ACHN (cell line): ENCODE measurements at regions not wholly inside any gene's neighbourhood (a gene's known extent, or its start where the extent isn't known, plus 50 kb on each side); places are given as distances from the start of the nearest gene placed in this dataset.
"Not testable (repeated sequence)": the region's sequence is repeated elsewhere in the genome, so short reads cannot be mapped to it uniquely, and the experiment has no call there.

ENCODE experiments used
- DNase-seq: peaks from one replicate; pipeline ENCODE4 v3.0.0-alpha.2; 2015
- in situ Hi-C: cut with HindIII; loops from 2 replicates; pipeline ENCODE4 v1.10.0; 2017; ENCODE audit warnings: low sequenced_read_pairs, low pct_ligation_motif_present, low pct_unique_long_range_greater_than_20kb

DNA sequence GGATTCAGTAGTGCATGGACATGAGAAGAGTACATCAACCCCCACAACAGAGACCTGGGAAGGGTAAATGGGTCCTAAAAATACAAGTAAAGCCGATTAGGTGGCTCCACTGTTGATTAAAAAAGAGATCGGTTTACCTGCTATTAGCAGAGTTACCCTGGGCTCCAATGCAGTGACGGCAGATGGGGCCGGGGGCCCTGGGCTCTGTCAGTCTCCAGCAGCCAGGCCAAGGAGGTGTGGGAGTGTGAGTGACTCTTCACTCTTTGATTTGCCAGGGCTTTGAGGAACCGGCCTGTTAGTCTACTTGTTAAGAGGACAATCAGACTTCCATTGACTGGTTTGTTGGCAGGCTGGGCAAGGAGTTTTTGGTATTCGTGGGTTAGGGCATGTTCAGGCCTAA lies 1368.7 kb downstream of the UQCRFS1 start:
- in situ Hi-C loops = no loop called here
- no peak for DNase-seq

DNA sequence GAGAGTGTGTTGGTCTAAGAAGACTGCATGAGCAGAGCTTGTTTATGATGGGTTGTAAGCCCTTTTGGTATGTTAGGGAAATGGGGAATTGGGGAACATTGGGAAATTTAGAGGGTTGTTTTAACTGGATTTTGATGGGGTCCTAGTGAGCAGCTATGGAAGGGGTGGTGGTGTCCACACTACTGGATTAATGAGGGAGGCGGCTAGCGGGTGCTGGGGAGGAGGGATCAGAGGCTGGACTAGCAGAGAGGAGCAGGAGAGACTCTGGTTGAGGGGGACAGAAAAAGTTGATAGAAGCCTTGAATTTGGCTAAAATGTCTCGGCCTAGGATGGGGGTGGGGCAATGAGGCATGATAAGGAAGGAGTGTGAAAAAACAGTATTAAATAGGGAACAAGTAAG lies 1369.1 kb downstream of the UQCRFS1 start:
- in situ Hi-C loops = no loop called here
- DNase-seq = no peak

DNA sequence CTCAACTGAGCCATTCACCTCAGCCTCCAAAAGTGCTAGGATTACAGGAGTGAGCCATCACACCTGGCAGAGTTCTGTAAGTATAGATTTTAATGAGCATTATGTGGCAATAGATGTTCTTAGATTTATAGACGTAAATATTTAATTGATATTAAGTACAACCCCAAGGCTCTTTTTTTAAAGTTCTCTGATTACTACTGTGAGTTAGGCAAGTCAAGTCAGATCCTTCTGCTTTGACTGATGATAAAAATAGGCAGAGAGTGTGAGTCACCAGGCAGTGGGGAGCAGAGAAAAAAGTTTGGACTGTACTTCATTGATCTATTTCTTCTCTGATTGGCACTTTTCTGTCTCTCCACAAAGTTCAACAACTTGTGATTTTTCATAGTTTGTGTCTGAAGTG lies 1379.9 kb downstream of the UQCRFS1 start:
- in situ Hi-C loops = no loop called here
- no peak for DNase-seq

DNA sequence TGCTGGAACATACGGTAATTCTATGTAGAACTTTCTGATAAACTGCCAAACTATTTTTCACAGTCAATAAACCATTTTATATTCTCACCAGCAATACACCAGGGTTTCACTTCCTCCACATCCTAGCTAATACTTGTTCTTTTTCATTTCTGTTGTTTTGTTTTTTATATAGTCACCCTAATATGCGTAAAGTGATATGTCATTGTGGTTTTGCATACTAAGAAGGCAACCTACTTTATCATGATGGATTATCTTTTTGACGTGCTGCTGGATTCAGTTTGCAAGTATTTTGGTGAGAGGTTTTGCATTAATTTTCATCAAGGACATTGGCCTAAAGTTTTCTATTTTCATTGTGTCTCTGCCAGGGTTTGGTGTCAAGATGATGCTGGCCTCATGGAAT lies 1384.1 kb downstream of the UQCRFS1 start:
- no peak for DNase-seq
- in situ Hi-C loops = no loop called here

DNA sequence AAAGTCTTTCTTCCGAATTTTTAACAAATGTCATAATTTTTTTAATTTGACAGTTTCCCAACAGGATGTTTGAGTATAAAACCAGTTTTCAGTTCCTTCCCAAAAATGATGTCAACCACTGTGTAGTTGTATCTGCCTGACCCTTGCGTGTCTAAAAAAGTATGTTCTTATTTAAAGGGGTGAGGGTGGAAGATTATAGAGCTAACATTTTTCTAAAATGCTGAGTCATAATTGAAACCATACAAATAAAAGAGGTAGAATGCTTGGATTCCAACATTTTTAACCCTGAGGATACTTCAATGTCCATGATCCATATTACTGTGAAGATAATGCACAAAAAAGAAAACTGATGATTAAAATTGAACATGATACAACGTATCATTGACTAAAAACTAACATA lies 1388.8 kb downstream of the UQCRFS1 start:
- in situ Hi-C loops = no loop called here
- DNase-seq = no peak

DNA sequence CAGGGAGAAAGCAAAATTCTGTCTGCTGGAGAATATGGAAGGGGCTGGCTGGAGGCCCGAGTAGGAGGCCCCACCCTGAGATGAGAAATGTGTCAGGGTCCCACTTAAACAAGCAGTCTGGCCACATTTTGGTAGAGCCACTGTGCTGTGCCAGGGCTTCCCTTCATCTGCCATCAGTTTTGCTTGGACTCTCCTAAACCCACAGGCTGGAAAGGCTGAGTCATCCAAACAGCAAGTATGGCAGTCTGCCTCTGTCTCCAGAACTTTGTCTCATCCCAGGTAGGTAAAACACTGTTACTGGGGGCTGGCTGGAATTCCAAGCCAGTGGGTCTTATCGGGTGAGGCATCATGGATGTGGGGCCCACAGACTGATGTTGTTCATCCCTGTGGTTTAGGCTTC lies 1390.6 kb downstream of the UQCRFS1 start:
- in situ Hi-C loops = no loop called here
- no peak for DNase-seq

DNA sequence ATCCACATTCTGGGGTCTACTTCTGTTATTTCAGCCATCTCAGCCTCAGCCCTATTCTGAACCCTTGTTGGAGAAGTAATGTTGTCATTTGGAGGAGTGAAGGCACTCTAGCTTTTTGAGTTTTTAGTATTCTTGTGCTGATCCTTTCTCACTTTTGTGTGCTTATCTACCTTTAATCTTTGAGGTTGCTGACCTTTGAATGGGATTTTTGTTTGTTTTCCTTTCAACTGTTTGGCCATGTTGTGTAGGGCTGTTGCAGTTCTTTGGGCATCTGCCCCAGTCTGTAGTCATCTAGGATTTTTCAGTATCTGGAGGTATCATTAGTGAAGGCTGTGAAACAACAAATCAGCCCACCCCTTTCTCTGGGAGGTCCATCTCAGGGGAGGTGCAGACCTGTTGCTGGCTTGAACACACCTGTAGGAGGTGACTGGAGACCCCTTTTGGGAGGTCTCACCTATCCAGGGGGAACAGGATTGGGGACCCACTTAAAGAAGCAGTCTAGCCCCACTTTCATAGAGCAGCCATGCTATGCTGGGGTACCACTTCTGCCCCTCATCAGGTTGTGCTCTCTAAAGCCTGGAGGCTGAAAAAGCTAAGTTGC lies 1391.4 kb downstream of the UQCRFS1 start:
- in situ Hi-C loops = no loop called here

DNA sequence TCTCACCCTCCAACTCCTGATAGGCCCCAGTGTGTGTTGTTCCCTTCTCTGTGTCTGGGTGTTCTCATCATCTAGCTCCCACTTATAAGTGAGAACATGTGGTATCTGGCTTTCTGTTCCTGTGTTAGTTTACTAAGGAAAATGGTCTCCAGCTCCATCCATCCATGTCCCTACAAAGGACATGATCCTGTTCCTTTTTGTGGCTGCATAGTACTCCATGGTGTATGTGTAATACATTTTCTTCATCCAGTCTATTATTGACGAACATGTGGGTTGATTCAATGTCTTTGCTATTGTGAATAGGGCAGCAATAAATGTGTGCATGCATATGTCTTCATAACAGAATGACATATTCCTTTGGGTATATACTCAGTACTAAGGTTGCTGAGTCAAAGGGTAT lies 1397.0 kb downstream of the UQCRFS1 start:
- DNase-seq = no peak
- in situ Hi-C loops = no loop called here

More for the DNA sequence above, 1391.4 kb downstream of the UQCRFS1 start:
- no peak for DNase-seq

DNA sequence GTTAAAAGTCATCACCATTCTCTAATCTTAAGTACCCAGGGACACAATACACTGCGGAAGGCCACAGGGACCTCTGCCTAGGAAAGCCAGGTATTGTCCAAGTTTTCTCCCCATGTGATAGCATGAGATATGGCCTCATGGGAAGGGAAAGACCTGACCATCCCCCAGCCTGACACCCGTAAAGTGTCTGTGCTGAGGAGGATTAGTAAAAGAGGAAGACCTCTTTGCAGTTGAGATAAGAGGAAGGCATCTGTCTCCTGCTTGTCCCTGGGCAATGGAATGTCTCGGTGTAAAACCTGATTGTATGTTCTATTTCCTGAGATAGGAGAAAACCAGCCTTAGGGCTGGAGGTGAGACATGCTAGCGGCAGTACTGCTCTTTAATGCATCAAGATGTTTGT lies 1398.1 kb downstream of the UQCRFS1 start:
- in situ Hi-C loops, DNase-seq: not testable (repeated sequence)

DNA sequence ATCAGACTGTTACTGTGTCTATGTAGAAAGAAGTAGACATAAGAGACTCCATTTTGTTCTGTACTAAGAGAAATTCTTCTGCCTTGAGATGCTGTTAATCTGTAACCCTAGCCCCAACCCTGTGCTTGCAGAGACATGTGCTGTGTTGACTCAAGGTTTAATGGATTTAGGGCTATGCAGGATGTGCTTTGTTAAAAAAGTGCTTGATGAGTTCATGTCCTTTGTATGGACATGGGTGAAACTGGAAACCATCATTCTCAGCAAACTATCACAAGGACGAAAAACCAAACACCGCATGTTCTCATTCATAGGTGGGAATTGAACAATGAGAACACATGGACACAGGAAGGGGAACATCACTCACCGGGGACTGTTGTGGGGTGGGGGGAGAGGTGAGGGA lies 1398.7 kb downstream of the UQCRFS1 start:
- in situ Hi-C loops, DNase-seq: not testable (repeated sequence)

DNA sequence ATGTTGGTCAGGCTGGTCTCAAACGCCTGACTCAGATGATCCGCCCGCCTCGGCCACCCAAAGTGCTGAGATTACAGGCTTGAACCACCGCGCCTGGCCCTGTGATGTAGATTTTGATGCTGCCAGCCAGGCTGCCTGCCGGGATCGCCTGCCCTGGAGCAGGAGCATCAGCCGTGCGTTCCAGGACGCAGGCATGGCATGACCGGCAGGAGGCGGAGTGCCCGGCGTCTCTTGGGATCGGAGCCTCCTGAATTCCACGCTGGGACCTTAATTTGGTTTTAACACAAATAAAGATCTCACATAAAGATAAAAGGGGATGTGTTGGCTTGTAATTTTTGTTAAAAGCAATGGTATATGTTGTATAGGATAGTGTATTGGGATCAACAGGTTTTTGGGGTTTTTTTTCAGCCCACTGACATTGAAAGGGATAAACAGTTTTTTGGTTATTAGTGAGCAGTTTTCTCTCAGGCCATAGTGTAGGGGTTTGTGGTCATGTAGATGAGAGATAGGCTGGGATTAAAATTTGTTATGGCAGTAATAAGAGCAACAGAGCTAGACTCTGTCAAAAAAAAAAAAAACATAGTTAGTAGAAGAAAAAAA lies 1406.4 kb downstream of the UQCRFS1 start:
- in situ Hi-C loops = no loop called here
- DNase-seq = no peak

DNA sequence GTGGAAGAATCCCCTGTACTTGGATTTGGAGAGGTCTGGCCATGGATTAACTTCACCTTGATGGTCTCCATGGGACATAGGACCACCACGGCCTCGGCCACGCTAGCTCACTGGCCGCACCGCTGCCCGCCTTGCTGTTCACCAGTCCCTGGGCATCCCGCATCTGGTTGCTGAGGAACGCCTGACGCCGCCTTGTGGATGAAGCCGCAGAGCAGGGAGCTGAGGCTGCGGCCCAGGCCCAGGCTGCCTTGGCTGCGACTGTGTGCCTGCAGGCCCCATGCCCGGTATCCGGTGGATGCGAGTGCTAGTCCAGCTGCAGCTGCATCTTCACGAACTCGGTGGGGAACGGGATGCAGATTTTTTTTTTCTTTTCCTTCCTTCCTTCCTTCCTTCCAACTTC lies 1407.1 kb downstream of the UQCRFS1 start:
- DNase-seq = no peak
- in situ Hi-C loops = no loop called here

DNA sequence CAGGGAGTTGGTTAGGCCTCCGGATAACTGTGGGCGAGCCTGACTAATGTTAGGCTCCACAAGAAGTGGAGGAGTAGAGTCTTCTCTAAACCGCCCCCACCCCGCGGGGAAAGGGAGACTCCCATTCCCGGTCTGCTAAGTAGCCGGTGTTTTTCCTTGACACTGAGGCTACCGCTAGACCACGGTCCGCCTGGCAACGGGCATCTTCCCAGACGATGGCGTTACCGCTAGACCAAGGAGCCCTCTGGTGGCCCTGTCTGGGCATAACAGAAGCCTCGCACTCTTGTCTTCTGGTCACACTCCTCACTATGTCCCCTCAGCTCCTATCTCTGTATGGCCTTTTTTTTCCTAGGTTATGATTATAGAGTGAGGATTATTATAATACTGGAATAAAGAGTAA lies 1410.7 kb downstream of the UQCRFS1 start:
- in situ Hi-C loops, DNase-seq: not testable (repeated sequence)

DNA sequence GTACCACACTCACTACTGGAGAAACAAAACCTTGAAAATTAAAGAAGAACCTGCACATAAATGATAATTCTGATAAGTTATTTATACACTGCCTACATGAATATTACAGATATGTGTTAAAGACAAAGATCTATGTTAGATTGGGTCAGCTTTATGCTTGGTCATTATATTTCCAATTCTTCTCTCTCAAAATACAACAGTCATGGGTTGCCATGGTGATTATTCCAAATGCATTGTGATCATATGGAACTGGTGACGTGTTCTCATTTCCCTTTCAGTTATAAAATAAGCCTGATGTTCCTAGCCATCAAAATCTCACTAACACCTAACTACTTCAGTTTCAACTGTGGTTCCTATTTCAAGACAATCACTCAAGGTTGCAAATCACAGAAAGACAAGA lies 1416.4 kb downstream of the UQCRFS1 start:
- in situ Hi-C loops = no loop called here
- no peak for DNase-seq

DNA sequence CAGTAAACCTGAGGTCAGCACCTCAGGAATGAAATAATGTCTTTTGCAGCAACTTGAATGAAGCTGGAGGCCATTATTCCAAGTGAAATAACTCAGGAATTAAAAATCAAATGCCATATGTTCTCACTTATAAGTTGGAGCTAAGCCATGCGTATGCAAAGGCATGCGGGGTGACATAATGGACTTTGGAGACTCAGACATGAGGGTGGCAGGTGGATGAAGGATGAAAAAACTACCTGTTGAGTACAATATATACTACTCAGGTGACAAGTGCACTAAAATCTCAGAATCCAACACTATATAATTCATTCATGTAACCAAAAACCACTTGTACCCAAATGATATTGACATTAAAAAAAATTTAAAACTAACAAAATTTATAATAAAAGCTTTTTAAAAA lies 1416.9 kb downstream of the UQCRFS1 start:
- DNase-seq = no peak
- in situ Hi-C loops = no loop called here

DNA sequence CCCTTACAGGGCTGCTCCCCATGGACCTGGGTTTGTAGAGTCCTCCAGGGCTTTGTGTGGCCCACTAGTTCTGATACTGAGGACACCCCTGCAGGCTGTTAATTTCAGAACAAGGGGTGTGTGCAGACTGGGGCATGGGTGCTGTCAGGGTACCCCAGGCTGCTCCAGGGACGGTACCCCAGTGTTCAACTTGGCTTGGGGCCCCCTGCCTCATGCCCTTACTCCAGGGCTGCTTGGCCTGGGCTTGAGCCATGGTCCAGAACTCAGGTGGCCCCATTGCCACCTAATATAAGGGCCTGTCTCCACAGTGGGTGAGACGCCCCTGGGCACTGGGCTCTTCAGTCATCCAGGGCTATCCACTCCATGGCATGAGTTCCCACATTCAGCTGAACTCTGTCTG lies 1417.6 kb downstream of the UQCRFS1 start:
- no peak for DNase-seq
- in situ Hi-C loops = no loop called here

DNA sequence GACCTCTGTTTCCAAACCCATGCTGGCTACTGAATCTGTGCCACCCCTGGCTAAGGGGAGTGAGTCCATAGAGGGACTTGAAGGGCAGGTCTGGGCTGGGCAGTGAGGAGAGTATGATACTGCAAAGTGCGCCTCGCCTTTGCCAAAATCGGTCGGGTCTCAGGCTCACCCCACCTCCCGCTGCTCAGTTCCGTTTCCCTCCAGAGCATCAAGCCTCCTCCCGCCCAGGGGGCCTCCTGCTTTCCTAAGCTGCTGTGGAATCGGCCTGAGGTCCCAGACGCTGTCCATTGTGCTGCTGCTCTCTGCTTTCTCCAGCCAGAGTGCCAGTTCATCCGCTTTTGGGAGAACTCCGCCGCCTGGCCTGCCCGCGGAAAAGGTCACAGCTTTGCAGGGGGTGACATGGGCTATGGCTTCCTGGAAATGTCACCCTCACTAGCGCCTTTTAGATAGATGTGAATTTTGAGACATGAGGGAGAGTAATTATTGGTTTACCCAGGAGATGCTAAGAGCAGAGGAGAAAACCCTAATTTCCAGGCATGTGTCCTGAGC lies 1418.4 kb downstream of the UQCRFS1 start:
- DNase-seq = peak; percentile 52
- in situ Hi-C loops = no loop called here

DNA sequence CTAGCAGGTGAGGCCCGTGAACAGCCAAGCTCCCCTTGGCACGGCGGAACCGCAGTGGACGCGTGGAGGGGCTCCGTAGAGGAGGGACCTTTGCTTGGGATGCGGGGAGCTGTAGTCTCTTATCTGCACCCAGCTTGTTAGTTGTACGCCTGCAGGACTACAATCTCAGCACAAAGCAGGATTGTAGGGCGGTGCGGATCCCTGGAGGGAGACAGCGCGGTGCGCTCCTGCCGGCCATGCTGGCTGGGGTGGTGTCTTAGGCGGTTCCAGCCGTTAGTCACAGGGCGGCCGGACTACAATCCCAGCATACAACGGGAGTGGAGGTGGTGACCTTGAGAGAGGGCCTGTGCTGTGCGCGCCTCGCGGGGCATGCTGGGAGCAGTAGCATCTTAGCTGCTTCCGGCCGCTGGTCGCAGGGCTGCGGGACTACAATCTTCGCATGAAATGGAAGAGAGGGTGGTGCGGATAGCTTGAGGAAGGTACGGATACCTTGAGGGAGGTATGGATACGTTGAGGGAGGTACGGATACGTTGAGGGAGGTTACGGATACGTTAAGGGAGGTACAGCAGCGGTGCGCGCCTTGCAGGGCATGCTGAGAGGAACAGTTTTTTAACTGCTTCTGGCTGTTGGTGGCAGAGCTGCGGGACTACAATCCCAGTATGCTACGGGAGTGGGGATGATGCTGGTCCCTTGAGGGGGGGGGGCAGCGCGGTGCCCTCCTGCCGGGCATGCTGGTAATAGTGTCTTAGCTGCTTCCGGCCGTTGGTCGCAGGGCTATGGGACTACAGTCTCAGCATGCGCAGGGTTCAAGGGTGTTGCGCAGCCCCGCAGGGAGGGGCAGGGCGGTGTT lies 1419.1 kb downstream of the UQCRFS1 start:
- peak; percentile 92 for DNase-seq
- in situ Hi-C loops = no loop called here

DNA sequence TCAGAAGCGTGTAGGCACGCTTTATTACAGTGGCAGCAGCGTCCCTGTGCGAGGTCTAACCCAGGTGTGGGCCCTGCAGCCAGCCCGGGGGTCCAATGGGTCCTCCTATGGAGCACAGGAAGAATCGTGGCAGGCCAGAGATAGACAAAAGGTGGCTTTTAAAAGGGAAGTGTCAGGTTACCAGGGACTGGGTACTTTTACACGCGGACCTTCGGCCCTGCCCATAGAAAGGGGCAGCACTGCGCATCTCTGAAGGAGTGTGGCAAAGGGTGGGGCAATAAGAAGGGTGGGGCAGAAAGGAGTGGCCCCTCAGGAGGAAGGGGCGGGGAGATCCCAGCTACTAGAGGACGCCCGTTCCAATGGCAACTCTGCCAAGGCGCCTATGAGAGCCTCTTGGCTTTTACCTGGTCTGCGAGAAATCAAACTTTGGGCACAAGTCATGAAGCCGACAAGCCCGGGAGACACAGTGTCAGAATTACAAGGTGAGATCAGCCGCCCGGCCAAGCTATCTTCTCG lies 1419.8 kb downstream of the UQCRFS1 start:
- in situ Hi-C loops = no loop called here
- peak; percentile 87 for DNase-seq
